ENCODE measurements at regions not wholly inside any gene's neighbourhood (a gene's known extent, or its start where the extent isn't known, plus 50 kb on each side); places are given as distances from the start of the nearest gene placed in this dataset.

GRCh38 chr5:135163964-135164363, 129.9 kb upstream of the PITX1 start:
- Histone ChIP-seq H2AFZ (ENCODE audit: low read length) (no peak overlapping the region), H3K9ac (ENCODE audit: extremely low read depth, insufficient read length, low read length) (no peak overlapping the region), H3T11ph (ENCODE audit: low read length) (no peak overlapping the region), H3K23ac (ENCODE audit: insufficient read length, low read depth, low read length) (no peak overlapping the region), H3K23me2 (ENCODE audit: insufficient read length, low read depth, low read length, poor library complexity, severe bottlenecking) (no peaks in the 10 kb centered on the region), H2BK12ac (ENCODE audit: insufficient read length, low read depth, low read length) (no peak overlapping the region), H2AK5ac (ENCODE audit: insufficient read length, low read length) (no peak overlapping the region), H2BK15ac (ENCODE audit: low read depth, low read length) (no peak overlapping the region), H3K79me2 (ENCODE audit: insufficient read depth, low read length) (no peaks in the 10 kb centered on the region), H3K4ac (ENCODE audit: low read depth, low read length) (no peak overlapping the region), H3K9me3 (ENCODE audit: control insufficient read depth, low read depth, low read length) (no peaks in the 10 kb centered on the region), H2BK120ac (ENCODE audit: low read depth, low read length, poor library complexity, severe bottlenecking) (no peak overlapping the region), H3K18ac (ENCODE audit: insufficient read length, low read depth, low read length) (no peak overlapping the region), H3K4me2 (ENCODE audit: insufficient read depth, insufficient read length, low read length) (no peak overlapping the region), H3K14ac (ENCODE audit: insufficient read depth, low read length) (no peak overlapping the region), H3K27me3 (ENCODE audit: insufficient read depth, low read length) (peaks cover 2% of the 10 kb centered on the region; the same call in 1 of the 2 replicates), H4K8ac (replicated peaks; ENCODE audit: insufficient read length, low read depth, low read length) (no peak overlapping the region), H4K91ac (ENCODE audit: insufficient read length, low read depth, low read length) (no peak overlapping the region), H3K79me1 (ENCODE audit: insufficient read depth, low read depth, low read length, poor library complexity, severe bottlenecking) (no peaks in the 10 kb centered on the region), H4K20me1 (ENCODE audit: control insufficient read depth, insufficient read depth, insufficient read length) (peaks cover 2% of the 10 kb centered on the region), H3K56ac (ENCODE audit: insufficient read length, low read depth, low read length) (no peak overlapping the region), H3K27ac (ENCODE audit: insufficient read length, low read depth, low read length) (no peak overlapping the region), H4K5ac (ENCODE audit: insufficient read length, low read depth, low read length) (no peak overlapping the region), H2BK20ac (ENCODE audit: low read depth, low read length, poor library complexity, severe bottlenecking) (no peak overlapping the region), H2BK5ac (ENCODE audit: insufficient read length, low read length) (no peak overlapping the region), H3K4me1 (ENCODE audit: insufficient read depth, low read length) (no peaks in the 10 kb centered on the region)
- Mint-ChIP-seq H3K27ac (no peak overlapping the region), H3K27me3 (ENCODE audit: low read depth) (peaks cover 93% of the 10 kb centered on the region), H3K36me3 (ENCODE audit: insufficient read depth in 1 of 3, low read depth in 3 of 3) (no peaks in the 10 kb centered on the region), H3K9me3 (no peaks in the 10 kb centered on the region; a peak in 1 of 5 replicates), H3K4me1 (no peaks in the 10 kb centered on the region), H3K4me3 (no peak overlapping the region)
- TF ChIP-seq, protein P1, sequence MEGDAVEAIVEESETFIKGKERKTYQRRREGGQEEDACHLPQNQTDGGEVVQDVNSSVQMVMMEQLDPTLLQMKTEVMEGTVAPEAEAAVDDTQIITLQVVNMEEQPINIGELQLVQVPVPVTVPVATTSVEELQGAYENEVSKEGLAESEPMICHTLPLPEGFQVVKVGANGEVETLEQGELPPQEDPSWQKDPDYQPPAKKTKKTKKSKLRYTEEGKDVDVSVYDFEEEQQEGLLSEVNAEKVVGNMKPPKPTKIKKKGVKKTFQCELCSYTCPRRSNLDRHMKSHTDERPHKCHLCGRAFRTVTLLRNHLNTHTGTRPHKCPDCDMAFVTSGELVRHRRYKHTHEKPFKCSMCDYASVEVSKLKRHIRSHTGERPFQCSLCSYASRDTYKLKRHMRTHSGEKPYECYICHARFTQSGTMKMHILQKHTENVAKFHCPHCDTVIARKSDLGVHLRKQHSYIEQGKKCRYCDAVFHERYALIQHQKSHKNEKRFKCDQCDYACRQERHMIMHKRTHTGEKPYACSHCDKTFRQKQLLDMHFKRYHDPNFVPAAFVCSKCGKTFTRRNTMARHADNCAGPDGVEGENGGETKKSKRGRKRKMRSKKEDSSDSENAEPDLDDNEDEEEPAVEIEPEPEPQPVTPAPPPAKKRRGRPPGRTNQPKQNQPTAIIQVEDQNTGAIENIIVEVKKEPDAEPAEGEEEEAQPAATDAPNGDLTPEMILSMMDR (conservative IDR thresholded peaks at IDR 0.05): no peak
- DNase-seq: no peak
- 100% methylated on average over 1 of the region's 2 CpGs for WGBS (ENCODE audit: extremely low coverage, insufficient read length, low lambda C conversion rate)
